PC-3 (cell line): ENCODE measurements at regions not wholly inside any gene's neighbourhood (a gene's known extent, or its start where the extent isn't known, plus 50 kb on each side); places are given as distances from the start of the nearest gene placed in this dataset.

Source experiments
- ATAC-seq: fragments of 200-7000 bp; cut with Tn5 transposase; 2 replicates; pipeline ENCODE4 v1.9.1; 2020; ENCODE audit warnings: mild to moderate bottlenecking, moderate library complexity
- BruUV-seq: library from RNA; stranded (reverse); fragments of 400-500 nt; replicated peaks from 2 replicates; lab custom pipeline; 2021; lab: Mats Ljungman, UMichigan
- CTCF ChIA-PET: fragments of 300-600 bp; sonication (Branson Sonifier 250); formaldehyde crosslinking; loops from one replicate; lab custom pipeline; 2022; ENCODE audit warnings: antibody characterized with exemption; lab: Charles Lee
- POLR2A ChIA-PET: fragments of 300-600 bp; sonication (Branson Sonifier 250); formaldehyde crosslinking; loops from one replicate; lab custom pipeline; 2022; ENCODE audit warnings: antibody characterized with exemption; ENCODE audit not compliant: unreplicated experiment; lab: Charles Lee
- DNase-seq: peaks from one replicate; pipeline ENCODE4 v3.0.0-alpha.2; 2015
- H2AFZ ChIP-seq: fragments of 300-600 bp; sonication (generic); 2 replicates; pipeline ENCODE4 v1.6.0; 2016; ENCODE audit warnings: antibody characterized with exemption, low read length
- H3F3A ChIP-seq: fragments of 300-600 bp; sonication (generic); one replicate; pipeline ENCODE4 v1.6.0; 2017; ENCODE audit warnings: antibody characterized with exemption, low read length, control low read depth, mild to moderate bottlenecking; ENCODE audit not compliant: unreplicated experiment
- H3K27ac ChIP-seq: fragments of 300-600 bp; sonication (generic); 2 replicates; pipeline ENCODE4 v1.5.1; 2016; ENCODE audit warnings: mild to moderate bottlenecking, low read length
- H3K27me3 ChIP-seq: fragments of 300-600 bp; sonication (generic); 2 replicates; pipeline ENCODE4 v1.6.1; 2016; ENCODE audit warnings: low read length, mixed read lengths
- H3K36me3 ChIP-seq: fragments of 300-600 bp; sonication (generic); 2 replicates; pipeline ENCODE4 v1.6.1; 2016; ENCODE audit warnings: low read depth, mixed run types, low read length, mixed read lengths
- H3K4me1 ChIP-seq: fragments of 300-600 bp; sonication (generic); 2 replicates; pipeline ENCODE4 v1.5.1; 2016; ENCODE audit warnings: low read length; ENCODE audit not compliant: insufficient read depth
- H3K4me2 ChIP-seq: fragments of 300-600 bp; sonication (generic); 2 replicates; pipeline ENCODE4 v1.6.0; 2016; ENCODE audit warnings: low read length
- H3K4me3 ChIP-seq: fragments of 300-600 bp; sonication (generic); 2 replicates; pipeline ENCODE4 v1.5.1; 2016; ENCODE audit warnings: mild to moderate bottlenecking, low read length, mixed read lengths
- H3K79me2 ChIP-seq: fragments of 300-600 bp; sonication (generic); 2 replicates; pipeline ENCODE4 v1.6.1; 2017; ENCODE audit warnings: low read length, mixed read lengths
- H3K9ac ChIP-seq: fragments of 300-600 bp; sonication (generic); 2 replicates; pipeline ENCODE4 v1.6.0; 2016; ENCODE audit warnings: mild to moderate bottlenecking, low read length
- H3K9me2 ChIP-seq: fragments of 300-600 bp; sonication (generic); replicated peaks from 2 replicates; pipeline ENCODE4 v1.6.1; 2016; ENCODE audit warnings: mixed run types, low read length, mixed read lengths
- H3K9me3 ChIP-seq: fragments of 300-600 bp; sonication (generic); 2 replicates; pipeline ENCODE4 v1.6.1; 2016; ENCODE audit warnings: low read length, mixed read lengths
- H4K20me1 ChIP-seq: fragments of 300-600 bp; sonication (generic); 2 replicates; pipeline ENCODE4 v1.6.1; 2016; ENCODE audit warnings: low read length, mixed read lengths
- EZH2 ChIP-seq: fragments of 300-600 bp; sonication (generic); IDR thresholded peaks from one replicate; pipeline ENCODE4 v1.6.1; 2017; ENCODE audit warnings: antibody characterized with exemption, mild to moderate bottlenecking, low read length; ENCODE audit not compliant: unreplicated experiment
- EZH2phosphoT487 ChIP-seq: fragments of 300-600 bp; sonication (generic); IDR thresholded peaks from 2 replicates; pipeline ENCODE4 v1.6.1; 2018; ENCODE audit warnings: mild to moderate bottlenecking, antibody characterized with exemption, low read length, borderline replicate concordance
- intact Hi-C: fragments of 100-400 bp; cut with micrococcal nuclease; formaldehyde crosslinking; loops from 2 replicates; pipeline ENCODE4 v1.9.0; 2023
- TF ChIP-seq, protein P1 (sequence below): fragments of 300-600 bp; sonication (generic); conservative IDR thresholded peaks from 2 replicates; pipeline ENCODE4 v1.5.1; 2017; ENCODE audit warnings: antibody characterized with exemption, low read depth, mild to moderate bottlenecking, low read length

GRCh38 chrX:8025705-8026104 lies 98.5 kb upstream of the PNPLA4 start:
- ChIA-PET POLR2A (no interaction called here), CTCF (no interaction called here)
- Histone ChIP-seq H3K9ac (no peak overlapping the region), H3K79me2 (no peaks in the 10 kb centered on the region), H3K36me3 (no peaks in the 10 kb centered on the region), H3K27me3 (no peaks in the 10 kb centered on the region), H3K9me2 (no peaks in the 10 kb centered on the region), H4K20me1 (no peaks in the 10 kb centered on the region), H3K27ac (no peak overlapping the region), H2AFZ (no peak overlapping the region), H3K4me2 (no peak overlapping the region), H3K4me1 (peaks cover 9% of the 10 kb centered on the region), H3F3A (no peaks in the 10 kb centered on the region), H3K4me3 (no peak overlapping the region), H3K9me3 (no peaks in the 10 kb centered on the region)
- no peak for DNase-seq
- TF ChIP-seq, protein P1, sequence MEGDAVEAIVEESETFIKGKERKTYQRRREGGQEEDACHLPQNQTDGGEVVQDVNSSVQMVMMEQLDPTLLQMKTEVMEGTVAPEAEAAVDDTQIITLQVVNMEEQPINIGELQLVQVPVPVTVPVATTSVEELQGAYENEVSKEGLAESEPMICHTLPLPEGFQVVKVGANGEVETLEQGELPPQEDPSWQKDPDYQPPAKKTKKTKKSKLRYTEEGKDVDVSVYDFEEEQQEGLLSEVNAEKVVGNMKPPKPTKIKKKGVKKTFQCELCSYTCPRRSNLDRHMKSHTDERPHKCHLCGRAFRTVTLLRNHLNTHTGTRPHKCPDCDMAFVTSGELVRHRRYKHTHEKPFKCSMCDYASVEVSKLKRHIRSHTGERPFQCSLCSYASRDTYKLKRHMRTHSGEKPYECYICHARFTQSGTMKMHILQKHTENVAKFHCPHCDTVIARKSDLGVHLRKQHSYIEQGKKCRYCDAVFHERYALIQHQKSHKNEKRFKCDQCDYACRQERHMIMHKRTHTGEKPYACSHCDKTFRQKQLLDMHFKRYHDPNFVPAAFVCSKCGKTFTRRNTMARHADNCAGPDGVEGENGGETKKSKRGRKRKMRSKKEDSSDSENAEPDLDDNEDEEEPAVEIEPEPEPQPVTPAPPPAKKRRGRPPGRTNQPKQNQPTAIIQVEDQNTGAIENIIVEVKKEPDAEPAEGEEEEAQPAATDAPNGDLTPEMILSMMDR: no peak
- TF ChIP-seq EZH2phosphoT487 (no peak), EZH2 (no peak)
- intact Hi-C loops: no loop called here
- no peak for ATAC-seq
- no TSS peak for BruUV-seq

DNA sequence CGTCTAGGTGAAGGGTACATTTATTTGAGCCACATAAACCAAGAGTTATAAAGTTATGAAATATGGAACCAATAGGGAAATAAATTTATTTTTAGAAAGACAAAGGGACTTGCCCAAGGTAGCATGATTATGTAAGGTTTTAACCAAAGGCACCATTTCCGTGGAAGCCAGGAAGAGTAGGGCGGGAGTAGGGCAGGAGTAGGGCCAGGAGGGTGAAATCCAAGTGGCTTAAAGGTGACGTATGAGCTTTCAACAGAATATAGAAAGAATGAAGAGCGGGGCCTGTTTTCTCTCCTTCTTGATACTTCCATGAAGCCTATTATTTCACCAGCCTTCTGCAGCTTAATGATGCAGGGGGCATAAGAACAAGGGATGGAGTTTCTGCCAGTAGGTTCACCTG lies 91.7 kb upstream of the PNPLA4 start:
- Histone ChIP-seq H4K20me1 (no peaks in the 10 kb centered on the region), H3K9ac (no peak overlapping the region), H3K9me2 (no peaks in the 10 kb centered on the region), H3K79me2 (no peaks in the 10 kb centered on the region), H3K4me1 (no peaks in the 10 kb centered on the region), H2AFZ (no peak overlapping the region), H3K4me2 (no peak overlapping the region), H3K27ac (no peak overlapping the region), H3K9me3 (no peaks in the 10 kb centered on the region), H3K4me3 (no peak overlapping the region), H3F3A (no peaks in the 10 kb centered on the region), H3K27me3 (no peaks in the 10 kb centered on the region), H3K36me3 (no peaks in the 10 kb centered on the region)
- TF ChIP-seq, protein P1: no peak
- TF ChIP-seq EZH2phosphoT487: no peak
- TF ChIP-seq EZH2: no peak
- BruUV-seq: no TSS peak
- DNase-seq (no peak), ATAC-seq (no peak)
- ChIA-PET CTCF (no interaction called here), POLR2A (no interaction called here)
- intact Hi-C loops: no loop called here

- Histone ChIP-seq H3K79me2 (no peaks in the 10 kb centered on the region), H3K9me3 (no peaks in the 10 kb centered on the region), H2AFZ (no peak overlapping the region), H3F3A (no peaks in the 10 kb centered on the region), H3K9me2 (no peaks in the 10 kb centered on the region), H3K36me3 (no peaks in the 10 kb centered on the region), H3K4me3 (no peak overlapping the region), H3K9ac (no peak overlapping the region), H3K27ac (no peak overlapping the region), H3K4me1 (peaks cover 16% of the 10 kb centered on the region), H4K20me1 (no peaks in the 10 kb centered on the region), H3K27me3 (no peaks in the 10 kb centered on the region), H3K4me2 (no peak overlapping the region)
- no TSS peak for BruUV-seq
- intact Hi-C loops: no loop called here
- TF ChIP-seq, protein P1: no peak
- TF ChIP-seq EZH2phosphoT487: no peak
- no peak for TF ChIP-seq EZH2
- ATAC-seq (no peak), DNase-seq (no peak)
- POLR2A ChIA-PET: no interaction called here
- CTCF ChIA-PET: no interaction called here
These were observed 82.9 kb upstream of the PNPLA4 start for GRCh38 chrX:8010105-8010504.
